GM23338 (cell line): ENCODE measurements at regions not wholly inside any gene's neighbourhood (a gene's known extent, or its start where the extent isn't known, plus 50 kb on each side); places are given as distances from the start of the nearest gene placed in this dataset.

Experiments used
- CTCF ChIP-seq, 2 experiments: fragments of 200-600 bp in 1 of 2; sonication (generic) in 1 of 2; conservative IDR thresholded peaks; 2 replicates each; pipeline versions ENCODE4 v1.5.1 to v1.6.1; 2016 to 2017; ENCODE audit warnings: antibody characterized with exemption in 2 of 2, low read depth in 2 of 2, mild to moderate bottlenecking in 2 of 2, moderate library complexity in 1 of 2
- EZH2phosphoT487 ChIP-seq: fragments of 200-600 bp; sonication (generic); IDR thresholded peaks from one replicate; pipeline ENCODE4 v1.8.1; 2018; ENCODE audit warnings: antibody characterized with exemption; ENCODE audit not compliant: unreplicated experiment
- JUNB ChIP-seq: IDR thresholded peaks from one replicate; pipeline ENCODE4 v1.6.1; 2016; ENCODE audit warnings: antibody characterized with exemption; ENCODE audit not compliant: unreplicated experiment
- POLR2AphosphoS5 ChIP-seq: IDR thresholded peaks from 2 replicates; pipeline ENCODE4 v1.6.1; 2016; ENCODE audit warnings: antibody characterized with exemption, low read depth
- REST ChIP-seq: IDR thresholded peaks from one replicate; pipeline ENCODE4 v1.6.1; 2018; ENCODE audit warnings: antibody characterized with exemption; ENCODE audit not compliant: unreplicated experiment

- no peak for TF ChIP-seq REST
- no peak for TF ChIP-seq CTCF (conservative IDR thresholded peaks at IDR 0.05; ENCODE audit: low read depth in 2 of 2)
- TF ChIP-seq JUNB = no peak
- TF ChIP-seq EZH2phosphoT487 = no peak
- no peak for TF ChIP-seq POLR2AphosphoS5
Measured at GRCh38 chr16:72255786-72256185, 83.8 kb upstream of the PMFBP1 start.
